NCI-H2107 treated with DMSO at 0.1 percent for 48 hours (cell line): ENCODE measurements at regions not wholly inside any gene's neighbourhood (a gene's known extent, or its start where the extent isn't known, plus 50 kb on each side); places are given as distances from the start of the nearest gene placed in this dataset.

Experiments
- DNase-seq: peaks from one replicate; lab custom pipeline; 2025; ENCODE audit not compliant: unreplicated experiment; lab: John Stamatoyannopoulos, UW

- no peak for DNase-seq
These were observed 111.2 kb upstream of the FGF3 start for GRCh38 chr11:69930081-69931059.

DNA sequence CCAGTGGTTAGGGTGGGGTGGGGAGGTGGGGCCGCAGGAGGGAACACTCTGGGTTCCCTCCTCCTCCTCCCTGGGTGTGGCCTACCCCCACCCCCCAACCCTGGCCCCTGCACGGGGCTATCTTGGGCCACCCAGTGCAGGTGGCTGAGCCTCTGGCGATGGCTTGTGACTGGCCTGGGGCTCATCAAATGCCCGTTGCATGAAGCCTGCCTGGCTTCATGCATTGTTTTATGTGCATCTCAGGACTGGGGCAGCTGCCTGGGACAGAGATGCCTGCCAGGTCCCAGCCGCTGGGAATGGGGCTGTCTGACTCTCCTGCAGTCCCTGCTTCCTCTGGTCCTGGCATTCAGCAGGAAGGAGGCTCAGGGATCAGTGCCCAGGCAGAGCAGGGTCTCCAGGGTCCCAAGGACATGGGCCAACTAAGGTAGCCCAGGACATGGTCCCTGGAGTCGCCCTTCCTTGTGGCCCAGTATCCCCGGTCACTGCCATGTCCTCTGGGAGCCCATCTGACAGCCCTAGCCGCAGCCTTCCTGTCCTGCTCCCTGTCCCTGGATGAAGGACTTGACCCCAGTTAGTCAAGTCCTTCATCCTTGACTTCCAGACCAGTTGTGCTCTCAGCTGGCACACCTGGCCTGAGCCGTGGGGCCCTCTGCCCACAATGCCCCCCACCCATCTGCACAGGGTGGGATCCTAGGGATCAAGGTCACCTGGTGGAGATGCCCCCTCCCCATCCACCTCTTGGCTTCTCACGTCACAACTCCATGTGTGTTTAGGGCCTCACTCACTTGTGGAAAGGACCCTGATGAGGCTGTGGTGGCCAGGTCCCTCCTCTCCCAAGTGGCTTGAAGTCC, 112.1 kb upstream of the FGF3 start:
- no peak for DNase-seq

DNA sequence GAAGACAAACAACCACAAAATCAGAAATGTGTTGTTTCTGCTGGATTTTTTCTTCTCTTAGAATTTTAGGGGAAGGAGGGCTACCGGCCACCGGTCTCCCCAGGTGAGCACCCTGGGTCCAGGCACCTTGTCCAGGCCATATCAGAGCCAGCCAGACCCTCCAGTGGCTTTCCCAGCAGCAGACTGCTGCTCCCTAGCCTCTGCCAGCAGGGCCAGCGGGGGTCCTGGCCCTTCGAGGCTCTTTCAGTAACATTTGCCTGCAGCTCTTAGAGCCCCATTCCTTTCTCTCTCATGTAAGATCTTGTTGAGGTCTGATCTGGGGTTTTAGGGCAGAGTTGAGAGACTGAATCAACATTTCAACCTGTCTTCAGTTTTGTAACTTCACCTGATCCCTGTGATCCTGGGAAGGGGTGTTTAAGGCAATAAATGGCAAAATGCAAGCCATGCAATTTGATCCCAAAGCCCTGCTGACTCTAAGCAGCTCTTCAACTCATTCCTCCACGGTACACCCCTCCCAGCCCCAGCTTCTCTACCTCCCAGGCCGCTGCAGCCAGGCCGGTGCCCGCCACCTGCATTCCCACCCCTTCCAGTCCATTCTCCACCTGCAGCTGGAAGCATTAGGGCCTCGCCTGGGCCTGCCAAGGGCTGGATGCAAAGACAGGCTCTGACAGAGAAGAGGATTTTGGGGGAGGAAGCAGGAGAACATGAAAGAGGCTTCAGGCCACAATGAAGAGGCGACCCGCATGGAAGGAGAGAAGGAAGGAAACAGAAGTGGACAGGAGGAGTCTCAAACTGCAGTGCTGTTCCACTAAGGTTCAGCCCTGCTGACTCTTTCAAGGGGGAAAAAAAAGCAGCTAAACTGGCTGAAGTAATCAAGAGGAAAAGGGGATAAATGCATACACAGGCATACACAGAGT, 113.0 kb upstream of the FGF3 start:
- no peak for DNase-seq

GRCh38 chr11:69934861-69935494, 115.8 kb upstream of the FGF3 start:
- DNase-seq: no peak

GRCh38 chr11:69935941-69936505, 116.8 kb upstream of the FGF3 start:
- DNase-seq: no peak

GRCh38 chr11:69936771-69937170, 117.6 kb upstream of the FGF3 start:
- DNase-seq: no peak

GRCh38 chr11:69938206-69938605, 119.0 kb upstream of the FGF3 start:
- no peak for DNase-seq

GRCh38 chr11:69939551-69940245, 120.5 kb upstream of the FGF3 start:
- DNase-seq: no peak

- no peak for DNase-seq
These were observed 121.0 kb upstream of the FGF3 start for GRCh38 chr11:69940246-69940610.

DNA sequence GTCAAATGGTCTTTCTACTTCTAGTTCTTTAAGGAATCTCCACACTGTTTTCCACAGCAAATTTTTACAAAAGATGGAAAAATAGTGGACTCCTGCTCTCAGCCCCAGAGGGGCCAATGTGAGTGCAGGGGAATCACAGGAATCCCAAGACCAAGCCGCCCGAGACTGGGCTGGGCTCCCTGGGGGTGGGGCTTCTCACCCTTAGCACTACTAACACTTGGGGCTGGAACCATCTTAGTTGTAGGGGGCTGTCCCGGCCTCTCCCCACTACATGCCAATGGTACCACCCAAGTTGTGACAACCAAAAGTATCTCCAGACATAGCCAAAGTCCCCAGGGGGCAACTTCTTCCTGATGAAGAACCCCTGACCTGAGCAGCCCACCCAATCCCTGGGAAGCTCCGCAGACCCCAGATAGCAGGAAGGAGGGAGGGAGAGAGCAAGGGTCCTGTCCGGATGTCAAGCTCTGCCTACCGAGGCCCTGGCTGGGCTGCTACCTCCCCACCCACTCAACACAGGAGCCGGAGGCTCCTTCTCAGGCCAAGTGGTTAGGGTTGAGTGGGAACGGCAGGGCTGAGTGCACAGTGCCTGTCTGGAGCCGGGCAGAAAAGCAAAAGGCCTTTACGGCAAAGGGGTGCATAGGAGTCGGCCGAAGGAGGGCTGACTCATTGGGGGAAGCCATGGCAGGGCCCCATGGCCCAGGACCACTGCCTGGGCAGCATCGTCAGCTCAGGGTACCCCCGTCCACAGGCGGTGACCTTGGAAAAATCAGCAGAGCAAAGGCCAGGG, 122.5 kb upstream of the FGF3 start:
- no peak for DNase-seq

- DNase-seq: no peak
These were observed 123.2 kb upstream of the FGF3 start for GRCh38 chr11:69942333-69942820.

- no peak for DNase-seq
These were observed 123.8 kb upstream of the FGF3 start for GRCh38 chr11:69943066-69943465.

DNA sequence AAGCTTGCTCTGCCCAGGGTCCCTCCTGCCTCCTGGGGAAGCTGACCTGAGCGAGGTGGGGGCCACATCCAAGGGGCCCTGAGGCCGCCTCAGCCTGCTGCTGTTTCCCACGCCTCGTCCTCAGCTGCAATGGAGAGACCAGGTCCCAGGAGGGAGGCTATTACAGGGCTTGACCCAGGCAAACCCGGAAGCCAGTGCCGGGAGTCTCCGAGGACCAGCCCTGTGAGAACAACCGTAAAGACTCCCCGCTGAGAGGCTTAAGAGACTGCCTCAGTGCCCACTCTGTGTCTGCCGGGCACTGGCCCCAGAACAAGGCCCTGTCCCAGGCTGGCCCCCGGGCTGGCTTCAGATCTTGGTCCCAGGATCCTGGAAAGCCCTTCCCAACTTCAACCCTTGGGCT, 124.3 kb upstream of the FGF3 start:
- DNase-seq: no peak

DNA sequence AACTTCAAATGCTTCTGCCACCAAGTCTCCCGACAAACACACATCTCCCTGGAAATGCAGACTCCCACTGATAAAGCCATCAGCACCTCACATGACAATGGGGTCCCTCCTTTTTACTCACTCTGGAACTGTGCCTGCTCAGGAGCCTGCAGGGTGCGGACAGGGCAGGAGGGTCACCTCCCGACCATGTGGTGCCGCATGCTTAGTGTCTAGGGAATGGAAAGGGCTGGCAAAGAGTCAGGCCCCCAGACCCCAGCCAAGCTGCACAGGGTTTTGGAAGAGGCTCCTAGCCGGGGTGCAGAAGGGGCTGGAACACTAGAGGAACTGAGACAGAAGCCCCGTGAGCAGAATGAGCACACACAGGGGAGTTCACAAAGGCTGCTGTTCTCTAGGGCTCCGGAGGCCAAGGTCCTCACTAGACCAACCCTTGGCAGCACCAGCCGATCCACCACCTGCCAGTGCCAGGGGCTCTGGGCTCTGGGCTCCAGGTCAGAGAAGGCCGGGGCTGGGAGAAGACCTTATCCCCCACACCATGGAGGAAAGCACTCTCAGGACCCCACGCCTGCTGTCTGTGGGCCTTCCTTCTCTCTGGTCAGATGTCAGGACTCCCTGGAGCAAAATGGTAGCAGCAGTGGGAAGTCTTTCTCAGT, 125.1 kb upstream of the FGF3 start:
- DNase-seq: no peak

DNA sequence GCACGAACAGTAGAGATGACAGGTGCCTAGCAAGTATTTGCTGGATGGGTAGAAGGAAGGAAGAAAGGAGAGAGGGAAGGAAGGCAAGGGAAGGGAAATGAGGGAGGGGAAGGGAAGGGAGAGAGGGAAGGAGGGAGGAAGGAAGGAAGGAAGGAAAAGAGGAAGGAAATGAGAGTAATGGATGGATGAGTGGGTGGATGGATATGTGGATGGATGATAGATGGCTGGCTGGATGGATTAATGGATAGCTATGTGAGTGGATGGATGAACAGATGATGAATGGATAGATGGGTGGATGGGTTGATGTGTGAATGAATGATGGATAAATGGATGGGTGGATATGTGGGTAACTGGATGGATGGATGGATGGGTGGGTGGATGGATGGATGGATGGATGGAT, 125.9 kb upstream of the FGF3 start:
- DNase-seq: no peak

DNA sequence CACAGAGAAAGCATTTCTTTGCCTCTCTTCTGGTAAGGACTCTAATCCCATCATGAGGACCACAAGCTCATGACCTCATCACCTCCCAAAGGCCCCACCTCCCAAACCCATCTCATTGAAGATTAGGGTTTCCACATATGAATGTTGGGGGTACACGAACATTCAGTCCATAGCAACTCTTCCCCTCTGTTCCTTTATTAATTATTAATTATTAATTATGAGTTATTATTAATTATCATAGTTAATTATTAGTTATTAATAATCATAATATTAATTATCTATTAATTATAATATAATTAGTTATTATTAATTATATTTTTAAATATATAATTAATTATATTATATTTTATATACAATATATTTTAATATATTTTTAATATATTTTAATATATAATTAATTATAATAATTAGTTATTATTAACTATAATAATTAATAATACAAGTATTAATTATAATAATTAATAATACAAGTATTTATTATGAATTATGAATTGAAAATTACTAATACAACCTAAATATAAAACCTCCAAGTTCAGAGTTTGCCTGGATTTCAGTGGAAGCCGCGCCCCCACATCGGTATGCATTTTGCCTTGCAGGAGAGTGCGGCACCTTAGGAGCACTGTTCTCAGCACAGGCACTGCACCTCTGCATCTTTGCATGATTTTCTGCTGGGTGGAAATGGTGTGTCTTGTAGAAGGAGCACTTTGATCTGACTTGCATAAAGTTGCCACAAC, 128.0 kb upstream of the FGF3 start:
- no peak for DNase-seq

- DNase-seq: no peak
These were observed 128.6 kb upstream of the FGF3 start for GRCh38 chr11:69947793-69948255.
